Esophagus squamous epithelium (tissue), 4 donors: ENCODE measurements at regions not wholly inside any gene's neighbourhood (a gene's known extent, or its start where the extent isn't known, plus 50 kb on each side); places are given as distances from the start of the nearest gene placed in this dataset.

Experiments
- POLR2A ChIP-seq, 4 donors: fragments of 450-650 bp; IDR thresholded peaks; one replicate each; pipeline ENCODE4 v1.6.1; 2017; ENCODE audit warnings: antibody characterized with exemption in 4 of 4, mild to moderate bottlenecking in 4 of 4, moderate library complexity in 3 of 4
- TF ChIP-seq, protein P1 (sequence below), 6 experiments: fragments of 450-650 bp in 4 of 6; fragments of 200-600 bp in 2 of 6; sonication (generic) in 2 of 6; IDR thresholded peaks; one replicate each; pipeline ENCODE4 v1.5.1; 2016 to 2019; ENCODE audit warnings: antibody characterized with exemption in 6 of 6, mild to moderate bottlenecking in 4 of 6, moderate library complexity in 4 of 6

DNA sequence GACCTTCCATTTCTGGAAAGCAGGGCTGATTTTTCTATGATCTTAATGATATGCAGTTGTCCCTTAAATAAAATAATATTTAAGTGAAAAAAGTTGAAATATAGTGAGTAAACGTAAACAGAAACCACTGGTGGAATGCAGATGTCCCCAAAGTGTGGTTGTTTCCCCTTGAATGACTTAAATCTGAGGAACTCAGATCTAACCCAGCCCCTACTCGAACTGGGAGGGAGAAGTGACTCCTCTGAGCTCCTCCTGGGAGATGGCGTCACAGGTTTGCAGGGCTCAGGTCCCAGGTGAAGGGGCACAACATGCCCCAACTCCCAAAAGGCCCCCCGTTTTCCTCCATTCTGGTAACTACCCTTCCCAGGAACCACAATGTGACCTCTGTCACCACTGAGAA, 142.8 kb downstream of the IRF8 start:
- TF ChIP-seq, protein P1, sequence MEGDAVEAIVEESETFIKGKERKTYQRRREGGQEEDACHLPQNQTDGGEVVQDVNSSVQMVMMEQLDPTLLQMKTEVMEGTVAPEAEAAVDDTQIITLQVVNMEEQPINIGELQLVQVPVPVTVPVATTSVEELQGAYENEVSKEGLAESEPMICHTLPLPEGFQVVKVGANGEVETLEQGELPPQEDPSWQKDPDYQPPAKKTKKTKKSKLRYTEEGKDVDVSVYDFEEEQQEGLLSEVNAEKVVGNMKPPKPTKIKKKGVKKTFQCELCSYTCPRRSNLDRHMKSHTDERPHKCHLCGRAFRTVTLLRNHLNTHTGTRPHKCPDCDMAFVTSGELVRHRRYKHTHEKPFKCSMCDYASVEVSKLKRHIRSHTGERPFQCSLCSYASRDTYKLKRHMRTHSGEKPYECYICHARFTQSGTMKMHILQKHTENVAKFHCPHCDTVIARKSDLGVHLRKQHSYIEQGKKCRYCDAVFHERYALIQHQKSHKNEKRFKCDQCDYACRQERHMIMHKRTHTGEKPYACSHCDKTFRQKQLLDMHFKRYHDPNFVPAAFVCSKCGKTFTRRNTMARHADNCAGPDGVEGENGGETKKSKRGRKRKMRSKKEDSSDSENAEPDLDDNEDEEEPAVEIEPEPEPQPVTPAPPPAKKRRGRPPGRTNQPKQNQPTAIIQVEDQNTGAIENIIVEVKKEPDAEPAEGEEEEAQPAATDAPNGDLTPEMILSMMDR (IDR thresholded peaks at IDR 0.05), result no peak
- no peak for TF ChIP-seq POLR2A (IDR thresholded peaks at IDR 0.05)
